Panc1 (cell line): ENCODE measurements at regions not wholly inside any gene's neighbourhood (a gene's known extent, or its start where the extent isn't known, plus 50 kb on each side); places are given as distances from the start of the nearest gene placed in this dataset.

ENCODE experiments used
- ATAC-seq: fragments of 200-7000 bp; cut with Tn5 transposase; 2 replicates; pipeline ENCODE4 v1.9.1; 2020; ENCODE audit warnings: mild to moderate bottlenecking, moderate library complexity
- BruUV-seq: library from RNA; stranded (reverse); fragments of 400-500 nt; replicated peaks from 2 replicates; lab custom pipeline; 2021; lab: Mats Ljungman, UMichigan
- CTCF ChIA-PET: fragments of 300-600 bp; sonication (Branson Sonifier 250); formaldehyde crosslinking; loops from one replicate; lab custom pipeline; 2022; ENCODE audit warnings: antibody characterized with exemption; lab: Charles Lee
- POLR2A ChIA-PET: fragments of 300-600 bp; sonication (Branson Sonifier 250); formaldehyde crosslinking; loops from one replicate; lab custom pipeline; 2022; ENCODE audit warnings: antibody characterized with exemption; lab: Charles Lee
- DNase-seq: peaks from one replicate; pipeline ENCODE4 v3.0.0-alpha.2; 2010; ENCODE audit warnings: low read depth, low spot score
- H3K27ac ChIP-seq: 2 replicates; pipeline ENCODE4 v1.5.1; 2011; ENCODE audit warnings: mild to moderate bottlenecking, low read length, inconsistent platforms
- H3K27me3 ChIP-seq: fragments of 200-500 bp; sonication (Bioruptor generic); 2 replicates; pipeline ENCODE4 v1.6.0; 2014; ENCODE audit warnings: low read length, inconsistent platforms; ENCODE audit not compliant: control insufficient read depth, insufficient read depth
- H3K36me3 ChIP-seq: fragments of 200-500 bp; sonication (Bioruptor generic); 2 replicates; pipeline ENCODE4 v1.5.1; 2014; ENCODE audit warnings: inconsistent platforms, mild to moderate bottlenecking, low read length, moderate library complexity; ENCODE audit not compliant: control insufficient read depth, insufficient read depth
- H3K4me1 ChIP-seq: 2 replicates; pipeline ENCODE4 v1.5.1; 2011; ENCODE audit warnings: inconsistent platforms, mild to moderate bottlenecking, low read length, moderate library complexity; ENCODE audit not compliant: control insufficient read depth, insufficient read depth
- H3K4me3 ChIP-seq, 2 experiments: 2 replicates each; pipeline ENCODE4 v1.5.1; 2011 to 2012; ENCODE audit warnings: low read depth in 2 of 2, low read length in 2 of 2, mild to moderate bottlenecking in 2 of 2, inconsistent platforms in 1 of 2, moderate library complexity in 1 of 2
- H3K9me3 ChIP-seq: fragments of 200-500 bp; sonication (Bioruptor generic); 2 replicates; pipeline ENCODE4 v1.5.1; 2014; ENCODE audit warnings: low read depth, mild to moderate bottlenecking, inconsistent platforms, low read length, moderate library complexity; ENCODE audit not compliant: control insufficient read depth, insufficient read depth
- POLR2AphosphoS5 ChIP-seq: IDR thresholded peaks from 2 replicates; pipeline ENCODE4 v1.6.1; 2012; ENCODE audit warnings: mild to moderate bottlenecking, low read depth, low read length, moderate library complexity
- SIN3A ChIP-seq: IDR thresholded peaks from 2 replicates; pipeline ENCODE4 v1.6.1; 2012; ENCODE audit warnings: low read depth, mild to moderate bottlenecking, low read length, moderate library complexity, borderline replicate concordance; ENCODE audit not compliant: insufficient read depth
- TCF7L2 ChIP-seq: IDR thresholded peaks from 2 replicates; pipeline ENCODE4 v1.6.1; 2011; ENCODE audit warnings: mild to moderate bottlenecking, low read depth, low read length, inconsistent platforms
- in situ Hi-C: cut with HindIII; loops from 2 replicates; pipeline ENCODE4 v1.10.0; 2016; ENCODE audit warnings: low sequenced_read_pairs, low pct_unique_long_range_greater_than_20kb
- intact Hi-C: fragments of 100-400 bp; cut with micrococcal nuclease; formaldehyde crosslinking; loops from one replicate; pipeline ENCODE4 v1.10.0; 2022; ENCODE audit not compliant: unreplicated experiment
- TF ChIP-seq, protein P1 (sequence below): fragments of 450-650 bp; IDR thresholded peaks from 2 replicates; pipeline ENCODE4 v1.5.1; 2017; ENCODE audit warnings: mild to moderate bottlenecking
- TF ChIP-seq, protein P2 (sequence below), 2 experiments: IDR thresholded peaks; 2 replicates each; pipeline ENCODE4 v1.6.1; 2011 to 2012; ENCODE audit warnings: low read depth in 2 of 2, control low read depth in 1 of 2, low read length in 1 of 2, mild to moderate bottlenecking in 1 of 2, moderate library complexity in 1 of 2; ENCODE audit not compliant: insufficient read depth in 1 of 2

DNA sequence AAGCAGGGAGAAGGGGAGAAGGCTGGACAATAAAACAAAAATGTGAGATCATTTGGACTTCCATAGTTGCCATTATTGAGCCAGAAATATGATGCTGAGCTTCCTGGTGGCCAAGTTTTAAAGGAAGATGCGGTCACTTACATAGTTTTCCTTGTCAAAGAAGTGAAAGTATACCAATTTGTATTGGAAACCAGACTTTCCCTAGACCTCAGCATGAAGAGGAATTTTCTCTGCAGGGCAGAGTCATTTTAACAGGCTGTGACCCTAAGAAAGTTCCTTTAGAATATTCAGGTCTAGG lies 111.0 kb downstream of the GATA6 start:
- TF ChIP-seq TCF7L2 (no peak), POLR2AphosphoS5 (no peak), SIN3A (no peak)
- TF ChIP-seq, protein P1, sequence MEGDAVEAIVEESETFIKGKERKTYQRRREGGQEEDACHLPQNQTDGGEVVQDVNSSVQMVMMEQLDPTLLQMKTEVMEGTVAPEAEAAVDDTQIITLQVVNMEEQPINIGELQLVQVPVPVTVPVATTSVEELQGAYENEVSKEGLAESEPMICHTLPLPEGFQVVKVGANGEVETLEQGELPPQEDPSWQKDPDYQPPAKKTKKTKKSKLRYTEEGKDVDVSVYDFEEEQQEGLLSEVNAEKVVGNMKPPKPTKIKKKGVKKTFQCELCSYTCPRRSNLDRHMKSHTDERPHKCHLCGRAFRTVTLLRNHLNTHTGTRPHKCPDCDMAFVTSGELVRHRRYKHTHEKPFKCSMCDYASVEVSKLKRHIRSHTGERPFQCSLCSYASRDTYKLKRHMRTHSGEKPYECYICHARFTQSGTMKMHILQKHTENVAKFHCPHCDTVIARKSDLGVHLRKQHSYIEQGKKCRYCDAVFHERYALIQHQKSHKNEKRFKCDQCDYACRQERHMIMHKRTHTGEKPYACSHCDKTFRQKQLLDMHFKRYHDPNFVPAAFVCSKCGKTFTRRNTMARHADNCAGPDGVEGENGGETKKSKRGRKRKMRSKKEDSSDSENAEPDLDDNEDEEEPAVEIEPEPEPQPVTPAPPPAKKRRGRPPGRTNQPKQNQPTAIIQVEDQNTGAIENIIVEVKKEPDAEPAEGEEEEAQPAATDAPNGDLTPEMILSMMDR, result no peak
- TF ChIP-seq, protein P2, sequence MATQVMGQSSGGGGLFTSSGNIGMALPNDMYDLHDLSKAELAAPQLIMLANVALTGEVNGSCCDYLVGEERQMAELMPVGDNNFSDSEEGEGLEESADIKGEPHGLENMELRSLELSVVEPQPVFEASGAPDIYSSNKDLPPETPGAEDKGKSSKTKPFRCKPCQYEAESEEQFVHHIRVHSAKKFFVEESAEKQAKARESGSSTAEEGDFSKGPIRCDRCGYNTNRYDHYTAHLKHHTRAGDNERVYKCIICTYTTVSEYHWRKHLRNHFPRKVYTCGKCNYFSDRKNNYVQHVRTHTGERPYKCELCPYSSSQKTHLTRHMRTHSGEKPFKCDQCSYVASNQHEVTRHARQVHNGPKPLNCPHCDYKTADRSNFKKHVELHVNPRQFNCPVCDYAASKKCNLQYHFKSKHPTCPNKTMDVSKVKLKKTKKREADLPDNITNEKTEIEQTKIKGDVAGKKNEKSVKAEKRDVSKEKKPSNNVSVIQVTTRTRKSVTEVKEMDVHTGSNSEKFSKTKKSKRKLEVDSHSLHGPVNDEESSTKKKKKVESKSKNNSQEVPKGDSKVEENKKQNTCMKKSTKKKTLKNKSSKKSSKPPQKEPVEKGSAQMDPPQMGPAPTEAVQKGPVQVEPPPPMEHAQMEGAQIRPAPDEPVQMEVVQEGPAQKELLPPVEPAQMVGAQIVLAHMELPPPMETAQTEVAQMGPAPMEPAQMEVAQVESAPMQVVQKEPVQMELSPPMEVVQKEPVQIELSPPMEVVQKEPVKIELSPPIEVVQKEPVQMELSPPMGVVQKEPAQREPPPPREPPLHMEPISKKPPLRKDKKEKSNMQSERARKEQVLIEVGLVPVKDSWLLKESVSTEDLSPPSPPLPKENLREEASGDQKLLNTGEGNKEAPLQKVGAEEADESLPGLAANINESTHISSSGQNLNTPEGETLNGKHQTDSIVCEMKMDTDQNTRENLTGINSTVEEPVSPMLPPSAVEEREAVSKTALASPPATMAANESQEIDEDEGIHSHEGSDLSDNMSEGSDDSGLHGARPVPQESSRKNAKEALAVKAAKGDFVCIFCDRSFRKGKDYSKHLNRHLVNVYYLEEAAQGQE (IDR thresholded peaks at IDR 0.05; ENCODE audit: insufficient read depth in 1 of 2, low read depth in 2 of 2, low read length in 1 of 2), result no peak
- Histone ChIP-seq H3K9me3 (no peaks in the 10 kb centered on the region), H3K4me3 (no peak overlapping the region), H3K27ac (no peak overlapping the region), H3K27me3 (no peaks in the 10 kb centered on the region), H3K36me3 (no peaks in the 10 kb centered on the region), H3K4me1 (no peaks in the 10 kb centered on the region)
- ChIA-PET CTCF (no interaction called here), POLR2A (no interaction called here)
- no TSS peak for BruUV-seq
- in situ Hi-C loops (no loop called here), intact Hi-C loops (no loop called here)
- DNase-seq (no peak), ATAC-seq (no peak)

DNA sequence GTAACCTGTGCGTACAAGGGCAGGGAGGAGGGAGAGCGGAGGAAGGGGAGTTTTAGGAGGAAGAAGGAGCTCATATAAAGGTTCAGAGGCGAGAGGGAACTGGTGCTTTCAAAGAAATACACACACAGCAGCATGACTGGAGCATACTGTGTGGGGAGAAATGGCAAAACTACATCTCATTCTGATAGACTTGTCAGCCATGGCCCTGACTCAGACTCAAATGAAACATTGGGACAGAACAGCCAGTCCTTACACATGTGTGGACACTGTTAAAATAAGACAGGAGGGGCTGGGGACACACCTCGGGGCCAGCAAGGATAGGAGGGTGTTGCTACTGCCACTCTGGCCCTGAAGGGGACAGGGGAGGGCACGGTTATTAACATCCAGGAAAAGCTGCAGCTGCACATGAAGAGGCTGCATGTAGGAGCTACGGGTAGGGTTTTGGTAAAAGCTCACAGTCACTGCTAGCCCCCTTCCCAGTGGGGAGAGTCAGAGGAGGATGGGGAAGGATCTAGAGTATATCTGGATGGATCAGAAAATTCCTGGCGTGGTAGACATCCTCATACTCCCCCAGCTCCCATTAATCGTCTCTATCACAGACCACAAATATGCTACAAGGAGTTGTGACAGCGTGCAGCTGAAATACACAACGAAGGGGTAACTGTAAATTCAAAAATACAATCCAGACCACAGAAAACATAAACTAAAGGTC lies 110.5 kb downstream of the GATA6 start:
- no peak overlapping the region for H3K27ac ChIP-seq

More for the DNA sequence above, 110.5 kb downstream of the GATA6 start:
- TF ChIP-seq TCF7L2, result no peak
- TF ChIP-seq POLR2AphosphoS5, result no peak
- TF ChIP-seq, protein P1, result no peak
- TF ChIP-seq, protein P2 (IDR thresholded peaks at IDR 0.05; ENCODE audit: insufficient read depth in 1 of 2, low read depth in 2 of 2, low read length in 1 of 2), result no peak
- TF ChIP-seq SIN3A, result no peak
- Histone ChIP-seq H3K9me3 (no peaks in the 10 kb centered on the region), H3K4me3 (no peak overlapping the region), H3K36me3 (no peaks in the 10 kb centered on the region), H3K27me3 (no peaks in the 10 kb centered on the region), H3K4me1 (no peaks in the 10 kb centered on the region)
- ChIA-PET POLR2A (no interaction called here), CTCF (no interaction called here)
- intact Hi-C loops (no loop called here), in situ Hi-C loops (no loop called here)
- BruUV-seq, result no TSS peak
- DNase-seq (no peak), ATAC-seq (no peak)
